Endothelial cell of umbilical vein (primary cell): ENCODE measurements at regions not wholly inside any gene's neighbourhood (a gene's known extent, or its start where the extent isn't known, plus 50 kb on each side); places are given as distances from the start of the nearest gene placed in this dataset.

Source experiments
- BruUV-seq: library from RNA; stranded (reverse); fragments of 400-500 nt; replicated peaks from 2 replicates; lab custom pipeline; 2021; lab: Mats Ljungman, UMichigan
- CTCF ChIA-PET: fragments of 300-600, 350-600 bp; sonication (Branson Sonifier 250); formaldehyde crosslinking; loops from one replicate; lab custom pipeline; 2021; ENCODE audit warnings: antibody characterized with exemption, inconsistent platforms; lab: Charles Lee
- POLR2A ChIA-PET: fragments of 300-600, 350-600 bp; sonication (Branson Sonifier 250); formaldehyde crosslinking; loops from one replicate; lab custom pipeline; 2021; ENCODE audit warnings: antibody characterized with exemption, inconsistent platforms; lab: Charles Lee
- DNase-seq: peaks from one replicate; pipeline ENCODE4 v3.0.0-alpha.2; 2011; ENCODE audit warnings: low read depth, low spot score
- FAIRE-seq: peaks from 2 replicates; lab custom pipeline; 2011; peaks lifted over from hg19 to GRCh38; lab: Jason Lieb, UNC
- H2AFZ ChIP-seq: 2 replicates; pipeline ENCODE4 v1.6.0; 2012; ENCODE audit warnings: low read depth, low read length, control low read depth, inconsistent platforms
- H3K27ac ChIP-seq: 2 replicates; pipeline ENCODE4 v1.5.1; 2011; ENCODE audit warnings: low read depth, mild to moderate bottlenecking, control low read depth, low read length, moderate library complexity; ENCODE audit not compliant: insufficient read depth
- H3K27me3 ChIP-seq, 2 experiments: 2 replicates each; pipeline versions ENCODE4 v1.6.0 to v1.6.1; 2011; ENCODE audit warnings: low read length in 2 of 2, mixed read lengths in 1 of 2; ENCODE audit not compliant: control insufficient read depth in 2 of 2, insufficient read depth in 2 of 2
- H3K36me3 ChIP-seq, 2 experiments: 2 replicates in 1 of 2; 3 replicates in 1 of 2; pipeline ENCODE4 v1.5.1; 2011; ENCODE audit warnings: low read length in 2 of 2, mild to moderate bottlenecking in 1 of 2, moderate library complexity in 1 of 2; ENCODE audit not compliant: control insufficient read depth in 2 of 2, insufficient read depth in 2 of 2; ENCODE audit errors: extremely low read depth in 1 of 2
- H3K4me1 ChIP-seq: 3 replicates; pipeline ENCODE4 v1.5.1; 2011; ENCODE audit warnings: mild to moderate bottlenecking, low read length; ENCODE audit not compliant: control insufficient read depth, insufficient read depth; ENCODE audit errors: extremely low read depth
- H3K4me2 ChIP-seq: 2 replicates; pipeline ENCODE4 v1.6.1; 2011; ENCODE audit warnings: low read length, control low read depth, mixed read lengths; ENCODE audit not compliant: insufficient read depth
- H3K4me3 ChIP-seq, 3 experiments: fragments of 200-600 bp in 1 of 3; sonication (generic), shearing (Covaris generic) in 1 of 3; replicated peaks in 1 of 3; 2 replicates each; pipeline ENCODE4 v1.5.1; 2011 to 2016; ENCODE audit warnings: control low read depth in 3 of 3, low read length in 3 of 3, mild to moderate bottlenecking in 2 of 3, inconsistent platforms in 1 of 3, low read depth in 1 of 3, moderate library complexity in 1 of 3; ENCODE audit not compliant: insufficient read depth in 1 of 3
- H3K79me2 ChIP-seq: 2 replicates; pipeline ENCODE4 v1.6.0; 2012; ENCODE audit warnings: low read length, inconsistent platforms; ENCODE audit not compliant: control insufficient read depth, insufficient read depth
- H3K9ac ChIP-seq: replicated peaks from 2 replicates; pipeline ENCODE3; 2011; ENCODE audit warnings: low read length, control low read depth; ENCODE audit not compliant: insufficient read depth; ENCODE audit errors: extremely low read depth
- H3K9me1 ChIP-seq: replicated peaks from 3 replicates; pipeline ENCODE4 v1.6.0; 2011; ENCODE audit warnings: mild to moderate bottlenecking, low read length; ENCODE audit not compliant: control insufficient read depth, insufficient read depth; ENCODE audit errors: extremely low read depth
- H3K9me3 ChIP-seq: replicated peaks from 2 replicates; pipeline ENCODE4 v1.5.1; 2012; ENCODE audit warnings: low read length, inconsistent platforms; ENCODE audit not compliant: control insufficient read depth, insufficient read depth
- H4K20me1 ChIP-seq: replicated peaks from 2 replicates; pipeline ENCODE3; 2011; ENCODE audit warnings: mild to moderate bottlenecking, low read length; ENCODE audit not compliant: control insufficient read depth, insufficient read depth; ENCODE audit errors: extremely low read depth
- EZH2 ChIP-seq: IDR thresholded peaks from 2 replicates; pipeline ENCODE4 v1.6.1; 2012; ENCODE audit warnings: borderline replicate concordance, low read depth, mild to moderate bottlenecking, moderate library complexity, low read length, inconsistent platforms; ENCODE audit not compliant: severe bottlenecking
- FOS ChIP-seq: IDR thresholded peaks from 2 replicates; pipeline ENCODE4 v1.6.1; 2011; ENCODE audit warnings: mild to moderate bottlenecking, low read length, moderate library complexity, borderline replicate concordance; ENCODE audit not compliant: insufficient read depth
- GATA2 ChIP-seq: IDR thresholded peaks from 2 replicates; pipeline ENCODE4 v1.7.0; 2011; ENCODE audit warnings: low read depth, mild to moderate bottlenecking, moderate library complexity, mixed read lengths, low read length; ENCODE audit not compliant: insufficient read length, insufficient read depth
- JUN ChIP-seq: IDR thresholded peaks from 2 replicates; pipeline ENCODE4 v1.6.1; 2011; ENCODE audit warnings: borderline replicate concordance, low read depth; ENCODE audit not compliant: insufficient read length, insufficient read depth
- MYC ChIP-seq: IDR thresholded peaks from one replicate; pipeline ENCODE4 v1.6.1; 2011; ENCODE audit warnings: mild to moderate bottlenecking, low read depth, low read length
- POLR2A ChIP-seq: IDR thresholded peaks from 2 replicates; pipeline ENCODE4 v1.6.1; 2012; ENCODE audit warnings: low read depth, mild to moderate bottlenecking, control low read depth, low read length
- POLR2AphosphoS5 ChIP-seq: IDR thresholded peaks from 2 replicates; pipeline ENCODE4 v1.6.1; 2012; ENCODE audit warnings: low read depth, mild to moderate bottlenecking, control low read depth, low read length, moderate library complexity; ENCODE audit not compliant: insufficient read depth
- dilution Hi-C: fragments of 300-500 bp; cut with MboI; formaldehyde crosslinking; loops from one replicate; pipeline ENCODE4 v1.15.0; 2019; ENCODE audit warnings: low sequenced_read_pairs; ENCODE audit not compliant: extremely low pct_ligation_motif_present
- intact Hi-C: fragments of 100-400 bp; cut with micrococcal nuclease; formaldehyde crosslinking; loops from one replicate; pipeline ENCODE4 v1.10.0; 2022
- TF ChIP-seq, protein P1 (sequence below), 2 donors: IDR thresholded peaks; 1 replicate in 1 of 2; 2 replicates in 1 of 2; pipeline ENCODE4 v1.5.1; 2011; ENCODE audit warnings: low read length in 2 of 2, mild to moderate bottlenecking in 2 of 2, moderate library complexity in 2 of 2, control low read depth in 1 of 2, inconsistent platforms in 1 of 2, low read depth in 1 of 2; ENCODE audit not compliant: insufficient read depth in 1 of 2; ENCODE audit errors: extremely low read depth in 1 of 2
- TF ChIP-seq, protein P2 (sequence below): IDR thresholded peaks from 2 replicates; pipeline ENCODE4 v1.6.1; 2011; ENCODE audit not compliant: insufficient read depth, insufficient read length

DNA sequence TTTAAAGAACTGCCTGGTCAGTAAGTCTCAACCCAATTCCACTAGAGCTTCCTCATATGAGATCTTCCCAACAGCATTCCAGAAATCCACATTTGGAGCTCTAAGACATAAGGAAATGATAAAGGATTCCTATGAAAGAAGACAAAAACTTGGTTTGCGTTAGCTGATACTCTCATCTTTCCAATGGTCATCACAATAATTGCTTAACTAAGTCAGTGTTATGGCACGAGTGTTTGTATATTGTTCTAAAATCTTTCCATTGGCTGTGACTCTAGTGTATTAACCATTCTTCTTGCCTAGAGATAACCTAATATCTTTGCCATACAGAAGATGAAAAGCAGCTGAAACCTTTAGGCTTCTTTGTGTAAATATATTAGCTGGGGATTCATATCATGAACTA lies 289.0 kb downstream of the SNX13 start:
- H3K9ac ChIP-seq, result no peak overlapping the region
- no peaks in the 10 kb centered on the region for H3K9me1 ChIP-seq
- H2AFZ ChIP-seq, result no peak overlapping the region
- H3K27ac ChIP-seq, result no peak overlapping the region
- BruUV-seq, result no TSS peak
- H3K4me3 ChIP-seq, result no peak overlapping the region
- TF ChIP-seq, protein P1, sequence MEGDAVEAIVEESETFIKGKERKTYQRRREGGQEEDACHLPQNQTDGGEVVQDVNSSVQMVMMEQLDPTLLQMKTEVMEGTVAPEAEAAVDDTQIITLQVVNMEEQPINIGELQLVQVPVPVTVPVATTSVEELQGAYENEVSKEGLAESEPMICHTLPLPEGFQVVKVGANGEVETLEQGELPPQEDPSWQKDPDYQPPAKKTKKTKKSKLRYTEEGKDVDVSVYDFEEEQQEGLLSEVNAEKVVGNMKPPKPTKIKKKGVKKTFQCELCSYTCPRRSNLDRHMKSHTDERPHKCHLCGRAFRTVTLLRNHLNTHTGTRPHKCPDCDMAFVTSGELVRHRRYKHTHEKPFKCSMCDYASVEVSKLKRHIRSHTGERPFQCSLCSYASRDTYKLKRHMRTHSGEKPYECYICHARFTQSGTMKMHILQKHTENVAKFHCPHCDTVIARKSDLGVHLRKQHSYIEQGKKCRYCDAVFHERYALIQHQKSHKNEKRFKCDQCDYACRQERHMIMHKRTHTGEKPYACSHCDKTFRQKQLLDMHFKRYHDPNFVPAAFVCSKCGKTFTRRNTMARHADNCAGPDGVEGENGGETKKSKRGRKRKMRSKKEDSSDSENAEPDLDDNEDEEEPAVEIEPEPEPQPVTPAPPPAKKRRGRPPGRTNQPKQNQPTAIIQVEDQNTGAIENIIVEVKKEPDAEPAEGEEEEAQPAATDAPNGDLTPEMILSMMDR (IDR thresholded peaks at IDR 0.05; ENCODE audit: extremely low read depth in 1 of 2, insufficient read depth in 1 of 2, low read depth in 1 of 2, low read length in 2 of 2), result no peak
- TF ChIP-seq POLR2A (no peak), MYC (no peak), GATA2 (no peak), POLR2AphosphoS5 (no peak), JUN (no peak), FOS (no peak), EZH2 (no peak)
- TF ChIP-seq, protein P2, sequence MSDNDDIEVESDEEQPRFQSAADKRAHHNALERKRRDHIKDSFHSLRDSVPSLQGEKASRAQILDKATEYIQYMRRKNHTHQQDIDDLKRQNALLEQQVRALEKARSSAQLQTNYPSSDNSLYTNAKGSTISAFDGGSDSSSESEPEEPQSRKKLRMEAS, result no peak
- CTCF ChIA-PET, result interaction anchor here (0.8 to 3.6 kb wide), 9 partner anchors 10 to 850 kb away, joined by 3 to 17 read pairs (median 4); no protein-coding TSS in a partner anchor
- POLR2A ChIA-PET, result no interaction called here
- H3K4me2 ChIP-seq, result no peak overlapping the region
- FAIRE-seq, result no peak
- no peaks in the 10 kb centered on the region for H3K36me3 ChIP-seq
- H3K79me2 ChIP-seq, result no peaks in the 10 kb centered on the region
- DNase-seq, result no peak
- intact Hi-C loops, result no loop called here
- H3K9me3 ChIP-seq, result no peaks in the 10 kb centered on the region
- no peaks in the 10 kb centered on the region for H3K27me3 ChIP-seq
- dilution Hi-C loops, result no loop called here
- no peaks in the 10 kb centered on the region for H3K4me1 ChIP-seq
- no peaks in the 10 kb centered on the region for H4K20me1 ChIP-seq
